ENCODE measurements at regions not wholly inside any gene's neighbourhood (a gene's known extent, or its start where the extent isn't known, plus 50 kb on each side); places are given as distances from the start of the nearest gene placed in this dataset.

DNA sequence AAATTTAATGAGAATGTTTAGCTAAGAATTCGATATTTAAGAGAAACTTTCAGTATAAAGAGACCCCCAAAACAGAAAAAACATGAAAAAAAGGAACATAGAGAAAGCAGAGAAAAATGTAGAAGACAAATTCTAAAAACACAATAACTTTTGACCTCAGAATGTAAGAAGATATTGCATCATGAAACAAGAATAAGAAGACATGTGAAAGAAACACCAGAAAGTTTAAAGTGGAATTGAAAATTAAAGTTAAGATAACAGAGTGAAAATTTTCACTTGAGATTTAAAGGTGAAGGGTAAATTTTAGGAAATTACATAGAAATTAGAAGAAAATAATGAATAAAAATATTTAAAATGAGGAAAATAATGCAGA, 78.2 kb upstream of the FAM3C start:
- H3K27ac ChIP-seq (ENCODE audit: low read depth, low read length): no peak overlapping the region
- no peak overlapping the region for H3K9ac ChIP-seq (ENCODE audit: low read length in 5 of 5)
- H3K4me3 ChIP-seq (ENCODE audit: low read depth in 1 of 5, low read length in 5 of 5): no peak overlapping the region
- H3K27me3 ChIP-seq (ENCODE audit: control insufficient read depth in 5 of 5, insufficient read depth in 4 of 5, low read length in 5 of 5): no peaks in the 10 kb centered on the region
- no peaks in the 10 kb centered on the region for H3K36me3 ChIP-seq (ENCODE audit: control insufficient read depth in 5 of 5, insufficient read depth in 5 of 5, low read length in 5 of 5)
- peaks cover 0 to 3% (median 0%) of the 10 kb centered on the region in 5 donors for H3K4me1 ChIP-seq (ENCODE audit: control insufficient read depth in 5 of 5, insufficient read depth in 5 of 5, low read length in 5 of 5)
- no peaks in the 10 kb centered on the region for H3K9me3 ChIP-seq (ENCODE audit: control insufficient read depth in 5 of 5, low read length in 5 of 5)

DNA sequence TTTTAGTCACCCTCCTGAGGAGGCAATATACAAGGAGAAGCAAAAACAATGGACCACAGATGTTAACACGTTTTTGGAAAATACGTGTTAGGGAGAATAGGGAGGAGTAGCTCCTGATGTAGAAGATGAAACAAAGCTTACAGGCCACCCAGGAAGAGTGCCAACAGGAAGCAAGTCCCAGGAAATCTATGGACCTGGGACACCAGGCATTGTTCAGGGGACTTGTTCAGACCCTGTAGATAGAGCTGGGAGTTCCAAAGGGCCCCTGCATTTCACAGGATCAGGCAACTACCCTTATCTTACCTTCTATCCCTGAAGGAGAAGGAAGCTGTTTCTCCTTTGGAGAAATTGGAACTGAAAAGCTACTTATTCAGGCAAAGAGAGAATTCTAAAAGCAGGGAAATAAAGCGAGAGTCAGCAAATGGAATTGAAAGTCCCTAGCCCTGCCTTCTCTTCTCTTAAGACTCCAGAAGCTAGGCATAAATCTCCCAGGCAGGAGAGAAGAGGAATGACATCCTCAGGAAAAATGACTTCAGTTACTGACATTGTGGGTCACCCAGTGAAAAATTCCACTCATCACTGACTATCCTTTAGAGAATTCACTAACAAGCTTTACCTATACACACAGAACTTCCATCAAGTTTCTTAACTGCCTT, 77.7 kb upstream of the FAM3C start:
- H3K27ac ChIP-seq (ENCODE audit: low read depth, low read length): no peak overlapping the region
- no peak overlapping the region for H3K4me3 ChIP-seq (ENCODE audit: low read depth in 1 of 5, low read length in 5 of 5)
- H3K9ac ChIP-seq (ENCODE audit: low read length in 5 of 5): no peak overlapping the region
- H3K4me1 ChIP-seq (ENCODE audit: control insufficient read depth in 5 of 5, insufficient read depth in 5 of 5, low read length in 5 of 5): peaks cover 0 to 3% (median 0%) of the 10 kb centered on the region in 5 donors
- no peaks in the 10 kb centered on the region for H3K27me3 ChIP-seq (ENCODE audit: control insufficient read depth in 5 of 5, insufficient read depth in 4 of 5, low read length in 5 of 5)
- H3K9me3 ChIP-seq (ENCODE audit: control insufficient read depth in 5 of 5, low read length in 5 of 5): no peaks in the 10 kb centered on the region
- no peaks in the 10 kb centered on the region for H3K36me3 ChIP-seq (ENCODE audit: control insufficient read depth in 5 of 5, insufficient read depth in 5 of 5, low read length in 5 of 5)

DNA sequence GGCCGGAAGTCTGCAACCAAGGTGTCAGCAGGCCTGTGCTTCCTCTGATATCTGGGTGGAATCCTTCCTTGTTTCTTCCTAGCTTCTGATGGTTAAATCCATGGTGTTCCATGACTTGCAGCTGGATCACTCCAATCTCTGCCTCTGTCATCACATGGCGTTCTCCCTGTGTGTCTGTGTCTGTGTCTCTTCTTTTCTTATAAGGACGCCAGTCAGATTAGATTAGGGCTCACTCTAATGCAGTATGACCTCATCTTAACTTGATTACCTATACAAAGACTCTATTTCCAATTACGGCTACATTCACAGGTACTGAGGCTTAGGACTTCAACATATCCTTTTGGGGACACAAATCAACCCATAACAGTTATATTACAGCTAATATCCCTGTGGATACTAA, 70.3 kb upstream of the FAM3C start:
- Histone ChIP-seq H3K27ac (ENCODE audit: low read depth, low read length) (no peak overlapping the region), H3K9me3 (ENCODE audit: control insufficient read depth in 5 of 5, low read length in 5 of 5) (no peaks in the 10 kb centered on the region), H3K4me3 (ENCODE audit: low read depth in 1 of 5, low read length in 5 of 5) (no peak overlapping the region), H3K9ac (ENCODE audit: low read length in 5 of 5) (no peak overlapping the region), H3K4me1 (ENCODE audit: control insufficient read depth in 5 of 5, insufficient read depth in 5 of 5, low read length in 5 of 5) (no peaks in the 10 kb centered on the region), H3K27me3 (ENCODE audit: control insufficient read depth in 5 of 5, insufficient read depth in 4 of 5, low read length in 5 of 5) (no peaks in the 10 kb centered on the region), H3K36me3 (ENCODE audit: control insufficient read depth in 5 of 5, insufficient read depth in 5 of 5, low read length in 5 of 5) (no peaks in the 10 kb centered on the region)

DNA sequence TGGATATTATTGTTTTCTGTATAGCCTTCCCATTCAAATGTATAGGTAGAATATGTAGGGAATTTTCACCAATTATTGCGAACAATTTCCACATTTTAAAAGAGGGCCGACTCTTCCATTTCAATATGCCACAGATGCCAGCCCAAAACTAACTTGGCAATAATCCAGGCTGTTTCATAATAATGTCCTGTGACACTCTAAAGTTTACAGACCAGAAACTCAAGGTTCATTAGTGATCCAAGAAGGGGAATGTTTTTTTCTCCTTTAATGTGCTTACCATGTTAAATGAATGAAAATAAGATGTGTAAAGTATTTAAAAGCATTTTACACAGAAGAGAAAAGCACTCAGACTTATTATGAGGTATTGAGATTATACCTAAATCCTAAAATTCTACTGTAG, 63.0 kb upstream of the FAM3C start:
- H3K27me3 ChIP-seq (ENCODE audit: control insufficient read depth in 5 of 5, insufficient read depth in 4 of 5, low read length in 5 of 5): peaks cover 0 to 3% (median 0%) of the 10 kb centered on the region in 5 donors
- H3K27ac ChIP-seq (ENCODE audit: low read depth, low read length): no peak overlapping the region
- H3K4me3 ChIP-seq (ENCODE audit: low read depth in 1 of 5, low read length in 5 of 5): no peak overlapping the region
- H3K36me3 ChIP-seq (ENCODE audit: control insufficient read depth in 5 of 5, insufficient read depth in 5 of 5, low read length in 5 of 5): no peaks in the 10 kb centered on the region
- H3K9ac ChIP-seq (ENCODE audit: low read length in 5 of 5): no peak overlapping the region
- H3K4me1 ChIP-seq (ENCODE audit: control insufficient read depth in 5 of 5, insufficient read depth in 5 of 5, low read length in 5 of 5): peaks cover 0 to 6% (median 2%) of the 10 kb centered on the region in 5 donors
- no peaks in the 10 kb centered on the region for H3K9me3 ChIP-seq (ENCODE audit: control insufficient read depth in 5 of 5, low read length in 5 of 5)

DNA sequence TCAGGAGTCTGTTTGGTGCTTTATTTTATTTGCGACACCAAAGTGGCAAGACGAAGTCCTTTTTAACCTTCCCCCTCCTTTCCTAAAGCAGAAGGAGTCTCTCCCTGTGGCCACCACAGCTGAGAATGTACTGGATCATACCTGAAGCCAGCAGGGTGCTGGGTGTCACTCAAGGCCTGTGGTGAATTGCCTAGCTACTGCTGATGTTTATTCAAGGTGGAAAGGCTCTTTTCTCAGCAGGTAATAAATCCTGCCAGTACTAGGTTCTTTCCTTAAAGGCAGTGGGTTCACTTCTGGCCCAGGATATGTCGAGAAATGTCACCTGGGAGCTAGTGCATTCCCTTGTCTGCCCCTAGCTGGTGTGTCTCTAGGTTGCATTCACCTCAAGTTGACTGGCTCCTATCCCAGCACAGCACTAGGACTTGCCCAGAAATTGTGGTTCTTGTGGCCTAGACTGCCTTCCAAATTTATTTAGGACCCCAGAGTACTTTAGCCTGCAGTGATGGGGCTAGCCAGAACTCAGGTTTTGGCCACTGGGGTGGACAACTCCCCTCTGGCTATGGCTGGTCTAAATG, 60.8 kb upstream of the FAM3C start:
- no peaks in the 10 kb centered on the region for H3K9me3 ChIP-seq (ENCODE audit: control insufficient read depth in 5 of 5, low read length in 5 of 5)
- H3K9ac ChIP-seq (ENCODE audit: low read length in 5 of 5): no peak overlapping the region
- peaks cover 0 to 3% (median 0%) of the 10 kb centered on the region in 5 donors for H3K27me3 ChIP-seq (ENCODE audit: control insufficient read depth in 5 of 5, insufficient read depth in 4 of 5, low read length in 5 of 5)
- H3K27ac ChIP-seq (ENCODE audit: low read depth, low read length): no peak overlapping the region
- H3K4me3 ChIP-seq (ENCODE audit: low read depth in 1 of 5, low read length in 5 of 5): no peak overlapping the region
- no peaks in the 10 kb centered on the region for H3K36me3 ChIP-seq (ENCODE audit: control insufficient read depth in 5 of 5, insufficient read depth in 5 of 5, low read length in 5 of 5)
- peaks cover 0 to 6% (median 2%) of the 10 kb centered on the region in 5 donors for H3K4me1 ChIP-seq (ENCODE audit: control insufficient read depth in 5 of 5, insufficient read depth in 5 of 5, low read length in 5 of 5)

DNA sequence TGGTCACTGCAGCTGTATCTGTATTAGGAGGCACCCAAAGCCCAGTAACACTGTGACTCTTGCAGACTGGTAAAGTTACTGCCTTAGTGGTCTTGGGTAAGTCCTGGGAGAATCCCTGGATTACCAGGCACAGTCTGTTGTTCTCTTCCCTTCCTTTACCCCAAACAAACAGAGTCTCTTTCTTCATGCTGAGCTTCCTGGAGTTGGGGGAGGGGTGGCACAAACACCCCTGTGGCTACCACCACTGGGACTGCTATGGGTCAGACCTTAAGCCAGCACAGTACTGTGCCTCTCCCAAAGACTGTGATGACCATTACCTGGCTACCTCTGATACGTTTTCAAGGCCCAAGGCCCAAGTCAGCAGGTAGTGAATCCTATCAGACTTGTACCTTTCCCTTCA, 59.9 kb upstream of the FAM3C start:
- no peaks in the 10 kb centered on the region for H3K36me3 ChIP-seq (ENCODE audit: control insufficient read depth in 5 of 5, insufficient read depth in 5 of 5, low read length in 5 of 5)
- peaks cover 0 to 3% (median 0%) of the 10 kb centered on the region in 5 donors for H3K27me3 ChIP-seq (ENCODE audit: control insufficient read depth in 5 of 5, insufficient read depth in 4 of 5, low read length in 5 of 5)
- no peak overlapping the region for H3K4me3 ChIP-seq (ENCODE audit: low read depth in 1 of 5, low read length in 5 of 5)
- H3K9ac ChIP-seq (ENCODE audit: low read length in 5 of 5): no peak overlapping the region
- no peak overlapping the region for H3K27ac ChIP-seq (ENCODE audit: low read depth, low read length)
- peaks cover 0 to 6% (median 2%) of the 10 kb centered on the region in 5 donors for H3K4me1 ChIP-seq (ENCODE audit: control insufficient read depth in 5 of 5, insufficient read depth in 5 of 5, low read length in 5 of 5)
- H3K9me3 ChIP-seq (ENCODE audit: control insufficient read depth in 5 of 5, low read length in 5 of 5): no peaks in the 10 kb centered on the region

DNA sequence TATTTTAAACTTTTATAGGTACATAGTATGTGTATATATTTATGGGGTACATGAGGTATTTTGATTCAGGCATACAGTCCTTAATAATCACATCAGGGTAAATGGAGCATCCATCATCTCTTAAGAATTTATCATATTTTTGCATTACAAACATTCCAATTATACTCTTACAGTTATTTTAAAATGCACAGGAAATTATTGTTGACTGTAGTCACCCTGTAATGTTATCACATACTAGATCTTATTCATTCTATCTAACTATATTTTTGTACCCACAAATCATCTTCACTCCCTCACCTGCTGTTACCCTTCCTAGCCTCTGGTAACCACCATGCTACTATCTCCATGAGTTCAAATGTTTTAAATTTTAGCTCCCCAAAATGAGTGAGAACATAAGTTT, 56.3 kb upstream of the FAM3C start:
- H3K4me1 ChIP-seq (ENCODE audit: control insufficient read depth in 5 of 5, insufficient read depth in 5 of 5, low read length in 5 of 5): peaks cover 0 to 10% (median 4%) of the 10 kb centered on the region in 5 donors
- H3K4me3 ChIP-seq (ENCODE audit: low read depth in 1 of 5, low read length in 5 of 5): no peak overlapping the region
- H3K27me3 ChIP-seq (ENCODE audit: control insufficient read depth in 5 of 5, insufficient read depth in 4 of 5, low read length in 5 of 5): peaks cover 0 to 3% (median 0%) of the 10 kb centered on the region in 5 donors
- no peaks in the 10 kb centered on the region for H3K9me3 ChIP-seq (ENCODE audit: control insufficient read depth in 5 of 5, low read length in 5 of 5)
- H3K9ac ChIP-seq (ENCODE audit: low read length in 5 of 5): no peak overlapping the region
- no peaks in the 10 kb centered on the region for H3K36me3 ChIP-seq (ENCODE audit: control insufficient read depth in 5 of 5, insufficient read depth in 5 of 5, low read length in 5 of 5)
- no peak overlapping the region for H3K27ac ChIP-seq (ENCODE audit: low read depth, low read length)

DNA sequence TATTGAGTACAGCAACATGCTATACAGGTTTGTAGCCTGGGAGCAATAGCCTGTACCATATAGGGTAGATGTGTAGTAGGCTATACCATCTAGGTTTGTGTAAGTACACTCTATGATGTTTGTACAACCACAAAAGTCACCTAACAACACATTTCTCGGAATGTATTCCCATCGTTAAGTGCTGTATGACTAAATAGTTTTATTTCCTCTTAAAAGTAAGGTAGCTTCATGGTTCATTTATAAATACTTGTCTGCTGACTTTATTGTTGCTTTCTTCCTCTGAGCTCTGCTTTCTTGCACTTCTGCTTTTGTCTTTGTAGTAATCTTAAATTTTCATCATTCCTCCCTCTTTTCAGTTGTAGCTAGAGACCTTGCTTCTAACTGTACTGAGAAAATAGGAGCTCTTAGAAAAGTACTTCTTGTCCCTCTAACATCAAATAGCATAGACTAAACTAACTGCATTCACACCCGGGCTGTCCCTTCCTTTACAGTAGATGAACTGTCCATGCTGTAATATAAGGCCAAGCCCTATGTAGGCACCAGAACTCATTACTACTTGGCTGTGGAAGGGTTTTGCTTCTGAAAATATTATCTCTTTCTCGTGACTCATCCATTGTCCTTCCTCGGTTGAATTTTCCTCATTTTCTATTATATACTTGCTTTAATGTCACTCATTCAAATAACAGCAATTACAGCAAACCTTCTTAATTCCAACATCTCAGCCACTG, 55.4 kb upstream of the FAM3C start:
- Histone ChIP-seq H3K9ac (ENCODE audit: low read length in 5 of 5) (no peak overlapping the region), H3K4me1 (ENCODE audit: control insufficient read depth in 5 of 5, insufficient read depth in 5 of 5, low read length in 5 of 5) (peaks cover 0 to 12% (median 10%) of the 10 kb centered on the region in 5 donors), H3K36me3 (ENCODE audit: control insufficient read depth in 5 of 5, insufficient read depth in 5 of 5, low read length in 5 of 5) (no peaks in the 10 kb centered on the region), H3K4me3 (ENCODE audit: low read depth in 1 of 5, low read length in 5 of 5) (no peak overlapping the region), H3K9me3 (ENCODE audit: control insufficient read depth in 5 of 5, low read length in 5 of 5) (no peaks in the 10 kb centered on the region), H3K27ac (ENCODE audit: low read depth, low read length) (no peak overlapping the region), H3K27me3 (ENCODE audit: control insufficient read depth in 5 of 5, insufficient read depth in 4 of 5, low read length in 5 of 5) (no peaks in the 10 kb centered on the region)

DNA sequence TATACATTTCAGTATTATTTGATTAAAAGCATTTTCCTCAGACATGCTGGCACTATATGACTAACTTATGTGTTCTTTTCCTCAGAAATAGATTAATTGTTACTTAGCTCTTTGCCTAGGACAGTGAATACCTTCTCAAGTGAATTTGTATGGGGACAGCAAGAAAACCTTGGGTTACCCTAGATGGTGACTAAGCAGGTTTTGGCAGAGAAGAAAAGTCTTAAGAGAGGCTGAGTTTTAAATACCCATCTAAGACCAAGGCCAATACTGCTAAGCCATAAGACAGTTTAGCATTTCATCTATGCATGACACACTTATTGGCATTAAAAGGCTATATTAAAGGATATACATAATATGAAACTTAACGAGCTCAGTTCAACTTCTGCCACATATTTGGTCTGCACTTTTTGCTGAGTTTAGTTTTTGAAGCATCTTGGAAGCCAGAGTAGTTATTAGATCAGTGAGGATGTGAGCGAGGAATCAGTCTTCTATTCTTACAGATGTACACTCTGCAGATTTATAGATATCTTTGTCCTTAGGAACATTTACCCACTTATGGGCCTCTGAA, 54.6 kb upstream of the FAM3C start:
- Histone ChIP-seq H3K4me1 (ENCODE audit: control insufficient read depth in 5 of 5, insufficient read depth in 5 of 5, low read length in 5 of 5) (peaks cover 0 to 15% (median 11%) of the 10 kb centered on the region in 5 donors), H3K27ac (ENCODE audit: low read depth, low read length) (no peak overlapping the region)

DNA sequence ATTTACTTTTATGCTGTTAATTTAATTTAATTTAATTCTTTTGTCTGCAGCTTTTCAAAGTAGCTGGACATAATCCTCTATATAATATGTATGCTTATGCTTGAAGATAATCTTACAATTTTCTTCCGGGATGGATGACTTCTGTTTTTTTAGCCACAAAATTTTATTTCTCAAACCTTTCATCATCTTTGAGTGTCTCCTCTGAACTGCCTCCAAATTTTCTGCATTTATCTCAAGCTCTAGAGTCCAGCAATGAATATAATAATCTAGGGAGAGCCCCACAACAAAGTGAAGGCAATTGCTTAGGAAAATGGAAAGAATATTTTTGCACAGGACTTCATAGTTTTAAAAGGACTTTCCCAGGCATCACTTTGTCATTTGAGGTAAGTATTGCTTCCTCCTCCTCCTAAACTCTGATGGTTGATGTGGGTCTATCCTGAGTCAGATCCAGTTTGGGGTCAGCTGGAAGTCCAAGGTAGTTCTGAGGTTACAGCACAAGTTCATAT, 53.7 kb upstream of the FAM3C start:
- Histone ChIP-seq H3K27ac (ENCODE audit: low read depth, low read length) (no peak overlapping the region), H3K9me3 (ENCODE audit: control insufficient read depth in 5 of 5, low read length in 5 of 5) (no peaks in the 10 kb centered on the region), H3K4me1 (ENCODE audit: control insufficient read depth in 5 of 5, insufficient read depth in 5 of 5, low read length in 5 of 5) (peaks cover 0 to 15% (median 11%) of the 10 kb centered on the region in 5 donors), H3K27me3 (ENCODE audit: control insufficient read depth in 5 of 5, insufficient read depth in 4 of 5, low read length in 5 of 5) (no peaks in the 10 kb centered on the region), H3K9ac (ENCODE audit: low read length in 5 of 5) (no peak overlapping the region), H3K4me3 (ENCODE audit: low read depth in 1 of 5, low read length in 5 of 5) (no peak overlapping the region), H3K36me3 (ENCODE audit: control insufficient read depth in 5 of 5, insufficient read depth in 5 of 5, low read length in 5 of 5) (no peaks in the 10 kb centered on the region)

More for the DNA sequence above, 54.6 kb upstream of the FAM3C start:
- Histone ChIP-seq H3K9me3 (ENCODE audit: control insufficient read depth in 5 of 5, low read length in 5 of 5) (no peaks in the 10 kb centered on the region), H3K27me3 (ENCODE audit: control insufficient read depth in 5 of 5, insufficient read depth in 4 of 5, low read length in 5 of 5) (no peaks in the 10 kb centered on the region), H3K36me3 (ENCODE audit: control insufficient read depth in 5 of 5, insufficient read depth in 5 of 5, low read length in 5 of 5) (no peaks in the 10 kb centered on the region), H3K9ac (ENCODE audit: low read length in 5 of 5) (no peak overlapping the region), H3K4me3 (ENCODE audit: low read depth in 1 of 5, low read length in 5 of 5) (no peak overlapping the region)
